Activated B cell treated with CpG ODN at 0.5 μM for 24 hours (primary cell): ENCODE measurements at regions not wholly inside any gene's neighbourhood (a gene's known extent, or its start where the extent isn't known, plus 50 kb on each side); places are given as distances from the start of the nearest gene placed in this dataset.

Experiments
- ATAC-seq: fragments of 200-7000 bp; cut with Tn5 transposase; one replicate; pipeline ENCODE4 v1.10.0; 2021; ENCODE audit warnings: low read depth, mild to moderate bottlenecking, moderate library complexity
- CTCF ChIA-PET: fragments of 350-600 bp; sonication (Branson Sonifier 250); formaldehyde crosslinking; loops from one replicate; lab custom pipeline; 2021; ENCODE audit warnings: antibody characterized with exemption; lab: Charles Lee
- POLR2A ChIA-PET: fragments of 350-600 bp; sonication (Branson Sonifier 250); formaldehyde crosslinking; loops from one replicate; lab custom pipeline; 2021; ENCODE audit warnings: antibody characterized with exemption; lab: Charles Lee
- DNase-seq: peaks from one replicate; pipeline ENCODE4 v3.0.0; 2022
- H3K27ac Mint-ChIP-seq: one replicate; pipeline ENCODE4 v1.8.0; 2020; ENCODE audit warnings: mixed read lengths
- H3K27me3 Mint-ChIP-seq: one replicate; pipeline ENCODE4 v1.8.0; 2021; ENCODE audit warnings: mixed read lengths
- H3K36me3 Mint-ChIP-seq: one replicate; pipeline ENCODE4 v1.8.0; 2021; ENCODE audit warnings: low read depth, mixed read lengths
- H3K4me1 Mint-ChIP-seq: one replicate; pipeline ENCODE4 v1.8.0; 2021; ENCODE audit warnings: mixed read lengths
- H3K4me3 Mint-ChIP-seq: one replicate; pipeline ENCODE4 v1.8.0; 2020; ENCODE audit warnings: mild to moderate bottlenecking, mixed read lengths
- H3K9me3 Mint-ChIP-seq: one replicate; pipeline ENCODE4 v1.8.0; 2020; ENCODE audit warnings: mixed read lengths
- intact Hi-C: fragments of 100-400 bp; cut with micrococcal nuclease; formaldehyde crosslinking; loops from one replicate; pipeline ENCODE4 v1.15.1; 2024
- TF ChIP-seq, protein P1 (sequence below): fragments of 200-600 bp; IDR thresholded peaks from one replicate; pipeline ENCODE4 v1.8.0; 2022; ENCODE audit warnings: antibody characterized with exemption, mild to moderate bottlenecking

DNA sequence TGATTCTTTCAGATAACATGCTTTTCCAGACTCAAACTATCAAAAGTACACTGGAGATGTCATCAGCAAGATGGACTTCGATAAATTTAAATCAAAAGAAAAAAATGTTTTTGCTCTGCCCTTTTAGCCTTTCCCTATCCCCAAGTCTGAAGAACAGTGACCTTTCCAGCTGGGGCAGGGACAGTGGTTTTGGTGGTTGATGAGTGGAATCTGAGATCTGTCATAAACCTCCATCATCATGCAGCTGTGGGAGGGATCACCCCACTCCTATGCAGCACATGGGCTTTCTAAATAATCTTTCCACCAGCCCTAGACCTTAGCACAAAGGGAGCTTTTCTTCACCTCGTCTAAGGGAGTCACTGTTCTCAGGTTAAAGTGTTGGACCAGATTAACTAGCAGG is 869.5 kb upstream of the SOX9 start:
- ATAC-seq: no peak
- no peaks in the 10 kb centered on the region for H3K27me3 Mint-ChIP-seq
- ChIA-PET CTCF (no interaction called here), POLR2A (no interaction called here)
- TF ChIP-seq, protein P1, sequence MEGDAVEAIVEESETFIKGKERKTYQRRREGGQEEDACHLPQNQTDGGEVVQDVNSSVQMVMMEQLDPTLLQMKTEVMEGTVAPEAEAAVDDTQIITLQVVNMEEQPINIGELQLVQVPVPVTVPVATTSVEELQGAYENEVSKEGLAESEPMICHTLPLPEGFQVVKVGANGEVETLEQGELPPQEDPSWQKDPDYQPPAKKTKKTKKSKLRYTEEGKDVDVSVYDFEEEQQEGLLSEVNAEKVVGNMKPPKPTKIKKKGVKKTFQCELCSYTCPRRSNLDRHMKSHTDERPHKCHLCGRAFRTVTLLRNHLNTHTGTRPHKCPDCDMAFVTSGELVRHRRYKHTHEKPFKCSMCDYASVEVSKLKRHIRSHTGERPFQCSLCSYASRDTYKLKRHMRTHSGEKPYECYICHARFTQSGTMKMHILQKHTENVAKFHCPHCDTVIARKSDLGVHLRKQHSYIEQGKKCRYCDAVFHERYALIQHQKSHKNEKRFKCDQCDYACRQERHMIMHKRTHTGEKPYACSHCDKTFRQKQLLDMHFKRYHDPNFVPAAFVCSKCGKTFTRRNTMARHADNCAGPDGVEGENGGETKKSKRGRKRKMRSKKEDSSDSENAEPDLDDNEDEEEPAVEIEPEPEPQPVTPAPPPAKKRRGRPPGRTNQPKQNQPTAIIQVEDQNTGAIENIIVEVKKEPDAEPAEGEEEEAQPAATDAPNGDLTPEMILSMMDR: no peak
- H3K9me3 Mint-ChIP-seq: peaks cover 5% of the 10 kb centered on the region
- no peak for DNase-seq
- H3K36me3 Mint-ChIP-seq: no peaks in the 10 kb centered on the region
- H3K27ac Mint-ChIP-seq: no peak overlapping the region
- H3K4me1 Mint-ChIP-seq: no peaks in the 10 kb centered on the region
- intact Hi-C loops: no loop called here
- no peak overlapping the region for H3K4me3 Mint-ChIP-seq

DNA sequence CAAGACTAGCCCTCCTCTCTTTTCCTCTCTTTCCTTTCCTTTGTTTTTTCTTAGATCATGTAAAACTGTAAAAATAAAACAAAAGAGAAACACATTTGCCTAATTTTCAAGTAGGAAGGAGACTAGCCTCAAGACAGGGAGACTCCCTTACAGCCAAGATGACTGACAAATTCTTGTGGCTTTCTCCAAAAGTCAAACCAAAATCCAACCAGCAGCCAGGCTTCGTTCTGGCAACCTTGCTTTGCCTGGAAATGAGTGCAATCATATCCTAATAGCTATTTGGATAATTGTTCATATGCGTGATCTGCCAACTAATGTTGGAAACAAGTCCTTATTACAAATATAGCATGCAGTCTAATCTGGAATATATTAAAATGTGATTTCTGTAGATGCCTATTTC is 868.9 kb upstream of the SOX9 start:
- Mint-ChIP-seq H3K9me3 (peaks cover 5% of the 10 kb centered on the region), H3K36me3 (no peaks in the 10 kb centered on the region), H3K27me3 (no peaks in the 10 kb centered on the region), H3K27ac (no peak overlapping the region), H3K4me1 (no peaks in the 10 kb centered on the region), H3K4me3 (no peak overlapping the region)
- intact Hi-C loops: no loop called here
- ChIA-PET POLR2A (no interaction called here), CTCF (no interaction called here)
- no peak for ATAC-seq
- no peak for DNase-seq
- TF ChIP-seq, protein P1: no peak

DNA sequence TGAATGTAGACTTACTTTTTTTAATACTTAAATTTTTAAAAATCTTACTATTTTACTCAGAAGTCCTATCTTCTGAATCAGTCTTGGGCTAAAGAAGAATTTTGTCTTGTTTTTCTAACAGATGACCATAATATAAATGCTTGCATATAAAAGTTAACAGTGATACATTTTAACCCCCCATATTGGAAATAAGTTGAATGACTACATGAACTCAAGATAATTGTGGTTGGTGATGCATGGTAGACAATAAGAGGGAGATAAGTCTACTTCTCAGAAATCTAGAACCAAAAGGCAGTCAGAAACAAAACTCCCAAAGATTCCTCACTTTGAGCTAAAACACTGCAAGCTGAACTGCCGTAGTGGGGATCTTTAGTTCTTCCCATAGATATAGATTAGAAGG is 868.4 kb upstream of the SOX9 start:
- Mint-ChIP-seq H3K36me3 (no peaks in the 10 kb centered on the region), H3K4me3 (no peak overlapping the region)

GRCh38 chr17:71257096-71257495 is 863.7 kb upstream of the SOX9 start:
- no peaks in the 10 kb centered on the region for H3K4me1 Mint-ChIP-seq
- intact Hi-C loops: no loop called here
- TF ChIP-seq, protein P1: no peak
- DNase-seq (no peak), ATAC-seq (no peak)
- POLR2A ChIA-PET: no interaction called here
- no peak overlapping the region for H3K4me3 Mint-ChIP-seq
- CTCF ChIA-PET: no interaction called here
- H3K9me3 Mint-ChIP-seq: peaks cover 3% of the 10 kb centered on the region
- H3K27me3 Mint-ChIP-seq: no peaks in the 10 kb centered on the region
- H3K27ac Mint-ChIP-seq: no peak overlapping the region
- no peaks in the 10 kb centered on the region for H3K36me3 Mint-ChIP-seq

More for the DNA sequence above, 868.4 kb upstream of the SOX9 start:
- no peaks in the 10 kb centered on the region for H3K4me1 Mint-ChIP-seq
- H3K27ac Mint-ChIP-seq: no peak overlapping the region
- ChIA-PET CTCF (no interaction called here), POLR2A (no interaction called here)
- H3K27me3 Mint-ChIP-seq: no peaks in the 10 kb centered on the region
- no peak for DNase-seq
- H3K9me3 Mint-ChIP-seq: peaks cover 5% of the 10 kb centered on the region
- intact Hi-C loops: no loop called here
- TF ChIP-seq, protein P1: no peak
- ATAC-seq: no peak

- intact Hi-C loops: no loop called here
- Mint-ChIP-seq H3K27me3 (no peaks in the 10 kb centered on the region), H3K9me3 (peaks cover 2% of the 10 kb centered on the region), H3K27ac (no peak overlapping the region), H3K4me3 (no peak overlapping the region), H3K36me3 (no peaks in the 10 kb centered on the region), H3K4me1 (no peaks in the 10 kb centered on the region)
- CTCF ChIA-PET: no interaction called here
- POLR2A ChIA-PET: no interaction called here
- ATAC-seq: no peak
- no peak for DNase-seq
- TF ChIP-seq, protein P1: no peak
Observed at GRCh38 chr17:71260366-71260940, 860.4 kb upstream of the SOX9 start.
